GM12878 (cell line): ENCODE measurements at regions not wholly inside any gene's neighbourhood (a gene's known extent, or its start where the extent isn't known, plus 50 kb on each side); places are given as distances from the start of the nearest gene placed in this dataset.

ENCODE experiments used
- ATAC-seq: fragments of 200-7000 bp; cut with Tn5 transposase; 3 replicates; pipeline ENCODE4 v1.9.1; 2020; ENCODE audit warnings: mild to moderate bottlenecking, moderate library complexity
- BruUV-seq: library from RNA; stranded (reverse); fragments of 400-500 nt; replicated peaks from 2 replicates; lab custom pipeline; 2021; lab: Mats Ljungman, UMichigan
- CTCF ChIA-PET: fragments of 300-600 bp; sonication (Branson Sonifier 250); formaldehyde crosslinking; extraction: SDS; loops from one replicate; lab custom pipeline; 2021; ENCODE audit warnings: inconsistent platforms; lab: Yijun Ruan, JAX
- POLR2A ChIA-PET: fragments of 350-600 bp; formaldehyde crosslinking; extraction: SDS; loops from one replicate; lab custom pipeline; 2021; ENCODE audit warnings: inconsistent platforms; lab: Charles Lee
- RAD21 ChIA-PET: fragments of 300-600 bp; sonication (Branson Sonifier 250); formaldehyde crosslinking; loops from one replicate; lab custom pipeline; 2023; ENCODE audit warnings: antibody characterized with exemption; ENCODE audit not compliant: unreplicated experiment; lab: Charles Lee
- SMC1A ChIA-PET: fragments of 300-600 bp; sonication (Branson Sonifier 250); formaldehyde crosslinking; loops from one replicate; lab custom pipeline; 2023; ENCODE audit not compliant: unreplicated experiment, uncharacterized antibody; lab: Charles Lee
- DNase-seq: peaks from one replicate; pipeline ENCODE4 v3.0.0-alpha.2; 2011; ENCODE audit warnings: low read depth, low spot score
- FAIRE-seq: peaks from 3 replicates; lab custom pipeline; 2011; peaks lifted over from hg19 to GRCh38; lab: Jason Lieb, UNC
- H2AFZ ChIP-seq: 2 replicates; pipeline ENCODE4 v1.6.0; 2011; ENCODE audit warnings: low read depth, low read length, control low read depth; ENCODE audit not compliant: control insufficient read depth
- H3K27ac ChIP-seq: 2 replicates; pipeline ENCODE4 v1.5.1; 2011; ENCODE audit warnings: control low read depth; ENCODE audit not compliant: control insufficient read depth, insufficient read depth
- H3K27me3 ChIP-seq, 2 experiments: replicated peaks in 1 of 2; 2 replicates each; pipeline versions ENCODE4 v1.6.0 to v1.6.1; 2011; ENCODE audit warnings: low read length in 1 of 2; ENCODE audit not compliant: control insufficient read depth in 2 of 2, insufficient read depth in 2 of 2
- H3K36me3 ChIP-seq, 2 experiments: 2 replicates each; pipeline ENCODE4 v1.5.1; 2011; ENCODE audit warnings: low read length in 1 of 2; ENCODE audit not compliant: control insufficient read depth in 2 of 2, insufficient read depth in 2 of 2
- H3K4me1 ChIP-seq: 2 replicates; pipeline ENCODE4 v1.6.1; 2011; ENCODE audit warnings: mild to moderate bottlenecking, low read length, moderate library complexity, mixed read lengths; ENCODE audit not compliant: control insufficient read depth, insufficient read depth
- H3K4me2 ChIP-seq: 2 replicates; pipeline ENCODE4 v1.6.0; 2011; ENCODE audit warnings: control low read depth; ENCODE audit not compliant: control insufficient read depth, insufficient read depth
- H3K4me3 ChIP-seq: fragments of 200-600 bp; sonication (generic); 2 replicates; pipeline ENCODE4 v1.5.1; 2016
- H3K79me2 ChIP-seq: 2 replicates; pipeline ENCODE4 v1.6.0; 2011; ENCODE audit warnings: low read length; ENCODE audit not compliant: control insufficient read depth, insufficient read depth
- H3K9ac ChIP-seq: 2 replicates; pipeline ENCODE4 v1.8.0; 2011; ENCODE audit warnings: low read length, control low read depth, mixed read lengths; ENCODE audit not compliant: control insufficient read depth, insufficient read depth
- H3K9me3 ChIP-seq: replicated peaks from 3 replicates; pipeline ENCODE4 v1.5.1; 2011; ENCODE audit warnings: mild to moderate bottlenecking, low read length; ENCODE audit not compliant: control insufficient read depth, insufficient read depth
- H4K20me1 ChIP-seq: 2 replicates; pipeline ENCODE4 v1.6.0; 2011; ENCODE audit not compliant: control insufficient read depth, insufficient read depth
- CREM ChIP-seq: IDR thresholded peaks from 2 replicates; pipeline ENCODE4 v1.6.1; 2014; ENCODE audit warnings: antibody characterized with exemption, low read depth
- HDGF ChIP-seq: fragments of 450-650 bp; IDR thresholded peaks from 2 replicates; pipeline ENCODE4 v1.6.1; 2016; ENCODE audit warnings: antibody characterized with exemption
- HSF1 ChIP-seq: fragments of 150-350 bp; IDR thresholded peaks from 2 replicates; pipeline ENCODE4 v1.6.1; 2014; ENCODE audit warnings: mild to moderate bottlenecking, low read depth, low read length
- PAX8 ChIP-seq: fragments of 450-650 bp; IDR thresholded peaks from 2 replicates; pipeline ENCODE4 v1.6.1; 2017; ENCODE audit warnings: mild to moderate bottlenecking, moderate library complexity
- POLR2A ChIP-seq: IDR thresholded peaks from 2 replicates; pipeline ENCODE4 v1.6.1; 2011; ENCODE audit warnings: low read depth, mild to moderate bottlenecking, low read length
- RBBP5 ChIP-seq: fragments of 200-600 bp; sonication (generic); conservative IDR thresholded peaks from 2 replicates; pipeline ENCODE4 v1.6.1; 2016
- RCOR1 ChIP-seq: conservative IDR thresholded peaks from 2 replicates; pipeline ENCODE4 v1.6.1; 2012; ENCODE audit warnings: low read depth, low read length, improper control_type of control experiment
- SIN3A ChIP-seq: IDR thresholded peaks from 2 replicates; pipeline ENCODE4 v1.6.1; 2012; ENCODE audit warnings: low read depth, low read length, improper control_type of control experiment
- SMC3 ChIP-seq: IDR thresholded peaks from 2 replicates; pipeline ENCODE4 v1.6.1; 2011; ENCODE audit warnings: low read length, improper control_type of control experiment, borderline replicate concordance
- USF2 ChIP-seq: IDR thresholded peaks from 2 replicates; pipeline ENCODE4 v1.6.1; 2011; ENCODE audit warnings: low read depth, low read length, improper control_type of control experiment, borderline replicate concordance
- ZNF622 ChIP-seq: fragments of 450-650 bp; IDR thresholded peaks from 2 replicates; pipeline ENCODE4 v1.6.1; 2017; ENCODE audit warnings: mild to moderate bottlenecking, inconsistent platforms
- WGBS: methylation state at CpG from one replicate; pipeline ENCODE4 v1.1.6; 2016; ENCODE audit warnings: low lambda C conversion rate; ENCODE audit not compliant: insufficient replicate concordance, insufficient coverage; ENCODE audit errors: missing lambda C conversion rate; 5-methylcytosine and 5-hydroxymethylcytosine counted together
- in situ Hi-C: fragments of 300-500 bp; cut with MboI; formaldehyde crosslinking; loops from 9 replicates; pipeline ENCODE4 v1.14.3; 2018; ENCODE audit warnings: mixed read lengths
- intact Hi-C: fragments of 100-400 bp; cut with micrococcal nuclease; formaldehyde crosslinking; loops from one replicate; pipeline ENCODE4 v1.14.2; 2022; ENCODE audit not compliant: unreplicated experiment

- no peaks in the 10 kb centered on the region for H4K20me1 ChIP-seq
- intact Hi-C loops (no loop called here), in situ Hi-C loops (no loop called here)
Measured at GRCh38 chr3:21876782-21877181, 125.8 kb upstream of the ZNF385D start.

More at GRCh38 chr3:21876782-21877181, 125.8 kb upstream of the ZNF385D start:
- POLR2A ChIA-PET: no interaction called here
- no peak for TF ChIP-seq CREM
- TF ChIP-seq SMC3: no peak
- TF ChIP-seq RCOR1: no peak
- TF ChIP-seq PAX8: no peak
- no peak for TF ChIP-seq ZNF622
- no peak for TF ChIP-seq SIN3A
- TF ChIP-seq POLR2A: no peak
- no peak for TF ChIP-seq USF2
- no peak for TF ChIP-seq HDGF
- TF ChIP-seq HSF1: no peak
- no peak for TF ChIP-seq RBBP5
- WGBS: 15% methylated on average over 2 of the region's 2 CpGs
- CTCF ChIA-PET: no interaction called here
- no peaks in the 10 kb centered on the region for H3K27me3 ChIP-seq
- no peaks in the 10 kb centered on the region for H3K9me3 ChIP-seq
- no TSS peak for BruUV-seq
- FAIRE-seq (no peak), DNase-seq (no peak), ATAC-seq (no peak)
- no peak overlapping the region for H3K4me3 ChIP-seq
- no peak overlapping the region for H3K9ac ChIP-seq
- no peak overlapping the region for H3K27ac ChIP-seq
- no peaks in the 10 kb centered on the region for H3K4me1 ChIP-seq
- no peaks in the 10 kb centered on the region for H3K79me2 ChIP-seq
- H3K36me3 ChIP-seq: no peaks in the 10 kb centered on the region
- RAD21 ChIA-PET: no interaction called here
- H3K4me2 ChIP-seq: no peak overlapping the region
- no peak overlapping the region for H2AFZ ChIP-seq
- SMC1A ChIA-PET: interaction anchor here (0.8 kb wide), 1 partner anchor 27 kb away, joined by 3 read pairs; no protein-coding TSS in a partner anchor
